Activated CD4-positive, CD25-positive, alpha-beta regulatory T cell treated with anti-CD3 and anti-CD28 coated beads, Interleukin-2, amount 50 U/mL, for 72 hours (primary cell): ENCODE measurements at regions not wholly inside any gene's neighbourhood (a gene's known extent, or its start where the extent isn't known, plus 50 kb on each side); places are given as distances from the start of the nearest gene placed in this dataset.
"Not testable (repeated sequence)": the region's sequence is repeated elsewhere in the genome, so short reads cannot be mapped to it uniquely, and the experiment has no call there.

Experiments
- DNase-seq: peaks from one replicate; pipeline ENCODE4 v3.0.0; 2021

DNA sequence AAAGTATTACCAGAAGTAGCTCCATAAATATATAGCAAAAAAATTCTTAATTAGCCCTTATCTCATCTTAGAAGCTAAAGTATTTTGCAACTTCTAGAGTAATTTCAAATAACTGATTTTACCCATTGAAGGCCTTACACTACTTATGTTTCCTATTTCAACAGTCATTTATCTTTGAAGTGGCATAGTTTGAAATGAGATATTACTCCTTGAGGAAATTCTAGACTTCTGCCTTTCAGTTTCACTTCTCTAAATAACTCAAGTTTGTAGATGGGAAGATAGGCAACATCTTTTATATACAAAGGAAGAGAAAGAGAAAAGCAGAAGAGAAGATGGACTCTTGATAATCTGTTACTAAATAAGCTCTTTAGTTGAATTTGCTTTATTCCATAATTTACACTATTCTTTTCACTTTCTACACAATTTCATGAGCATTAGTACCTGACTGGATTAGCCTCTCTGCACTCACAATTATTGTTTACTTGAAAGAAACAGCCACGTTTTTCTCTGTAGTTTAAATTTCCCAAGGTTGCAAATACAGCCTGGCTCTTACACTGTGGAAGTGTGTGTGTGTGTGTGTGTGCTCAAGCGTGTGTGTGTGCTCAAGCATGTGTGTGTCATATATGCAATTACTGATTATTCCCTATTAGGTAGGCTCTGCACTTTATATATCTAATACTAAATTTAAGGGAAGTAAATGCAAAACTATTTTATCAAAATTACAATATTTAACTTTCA lies 60.6 kb upstream of the EMB start:
- DNase-seq, result no peak

DNA sequence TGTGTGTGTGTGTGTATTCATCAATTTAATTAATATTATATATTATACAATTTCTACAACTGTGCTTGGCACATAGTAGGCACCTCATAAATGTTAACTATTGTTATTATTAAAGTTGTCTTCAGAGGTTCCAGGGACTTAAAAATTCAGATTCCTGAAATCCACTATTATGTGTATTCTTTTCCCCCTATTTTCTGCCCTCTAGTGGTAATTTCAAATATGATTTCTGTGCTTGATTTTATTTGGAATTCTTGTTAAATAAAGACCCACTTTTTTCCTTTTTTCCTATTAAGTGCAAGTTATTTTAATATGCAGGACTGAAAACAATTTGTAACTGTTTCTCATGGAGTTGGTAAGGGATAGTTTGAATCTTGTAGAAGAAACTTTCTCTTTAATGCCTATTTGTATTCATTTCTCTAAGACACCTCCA lies 72.0 kb upstream of the EMB start:
- not testable (repeated sequence) for DNase-seq

DNA sequence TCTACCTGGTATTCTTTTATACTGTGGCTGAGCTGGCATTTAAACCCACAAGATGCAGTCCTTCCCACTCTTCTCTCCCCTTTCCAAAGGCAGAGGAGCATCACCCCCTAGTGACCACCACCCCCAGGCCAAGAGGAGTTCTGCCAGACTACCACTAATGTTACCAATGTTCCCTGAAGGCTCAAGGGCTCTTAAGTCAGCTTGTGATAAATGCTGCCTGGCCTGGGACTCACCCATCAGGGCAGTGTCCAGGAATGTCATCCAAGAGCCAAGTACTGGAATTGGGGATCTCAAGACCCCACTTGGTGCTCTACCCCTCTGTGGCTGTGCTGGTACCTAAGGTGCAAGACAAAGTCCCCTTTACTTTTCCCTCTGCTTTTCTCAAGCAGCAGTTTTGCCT lies 80.0 kb upstream of the EMB start:
- not testable (repeated sequence) for DNase-seq

DNA sequence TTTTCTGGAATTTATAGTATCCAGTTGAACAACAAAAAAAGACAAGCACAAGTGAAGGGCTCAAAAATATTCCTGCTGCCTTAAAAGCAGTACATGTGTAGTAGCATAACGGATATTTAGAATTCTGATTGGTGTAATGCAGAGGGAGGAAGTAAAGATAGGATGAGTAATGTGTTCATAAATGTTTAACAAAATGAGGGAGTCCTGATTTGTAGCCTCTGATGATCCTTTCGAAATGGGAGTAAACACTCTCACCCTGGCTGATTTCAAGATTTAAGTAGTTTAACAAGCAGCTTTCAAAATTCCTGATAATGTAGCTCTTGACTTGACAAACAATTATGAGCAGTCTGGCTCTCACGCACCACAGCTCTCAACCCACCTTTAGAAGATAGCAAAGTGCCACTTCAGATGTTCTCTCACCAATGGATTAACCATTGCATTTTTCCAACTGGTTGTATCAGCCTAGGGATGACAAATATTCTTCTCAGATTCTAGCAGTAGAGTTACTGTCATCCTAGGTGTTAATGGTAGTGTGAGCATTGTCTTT lies 86.5 kb upstream of the EMB start:
- not testable (repeated sequence) for DNase-seq

DNA sequence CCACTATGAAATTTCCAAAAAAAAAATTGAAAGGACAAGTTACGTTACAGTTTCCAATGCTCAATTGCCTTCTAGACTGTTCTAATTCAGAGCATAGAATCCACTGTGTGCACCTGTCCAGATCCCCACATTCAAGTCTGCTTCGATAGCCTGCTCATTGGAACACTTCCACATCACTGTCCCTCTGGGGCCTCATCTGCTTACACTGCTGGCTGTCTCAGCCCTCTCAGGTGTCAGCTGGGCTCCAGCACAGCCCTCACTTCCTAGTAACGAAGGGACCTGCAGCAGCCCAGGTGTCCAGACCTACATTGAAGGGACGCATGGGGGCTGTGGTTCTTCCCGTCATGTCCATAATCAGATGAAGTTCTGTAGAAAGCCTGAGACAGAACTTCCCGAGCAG lies 94.3 kb upstream of the EMB start:
- DNase-seq, result no peak

DNA sequence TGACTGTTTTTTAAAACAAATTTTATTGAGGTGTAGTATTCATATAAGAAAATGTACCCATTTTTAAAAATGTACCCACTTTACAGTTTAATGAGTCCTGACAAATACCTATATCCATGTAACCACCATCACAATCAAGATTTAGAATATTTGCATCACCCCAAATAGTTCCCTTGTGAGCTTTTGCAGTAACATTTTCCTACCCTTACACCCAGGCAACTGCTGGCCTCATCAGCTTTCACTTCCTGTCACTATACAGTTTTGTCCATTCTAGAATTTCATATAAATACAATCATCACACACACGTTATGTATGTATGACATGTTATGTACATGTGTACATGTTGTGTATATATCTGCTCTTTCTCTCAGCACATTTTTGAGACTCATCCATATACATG lies 96.4 kb upstream of the EMB start:
- not testable (repeated sequence) for DNase-seq

DNA sequence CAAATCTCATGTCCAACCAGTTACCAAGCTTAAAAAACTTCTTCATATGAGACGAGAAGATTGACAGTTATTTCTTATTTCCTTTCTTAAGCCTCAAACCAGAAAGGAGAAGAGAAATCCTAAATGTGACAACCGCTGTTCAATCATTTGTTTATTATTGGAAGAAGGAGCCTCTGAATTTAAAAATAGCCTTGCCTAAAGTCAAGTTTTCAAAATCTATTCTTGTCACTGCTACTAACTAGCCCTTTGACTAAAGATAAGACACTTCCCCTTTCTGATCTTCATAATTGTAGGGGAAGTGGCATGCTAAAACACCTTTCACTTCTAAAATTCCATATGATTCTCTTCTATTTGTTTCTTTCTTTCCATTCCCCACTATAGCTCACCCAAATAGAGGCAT lies 106.2 kb upstream of the EMB start:
- no peak for DNase-seq

DNA sequence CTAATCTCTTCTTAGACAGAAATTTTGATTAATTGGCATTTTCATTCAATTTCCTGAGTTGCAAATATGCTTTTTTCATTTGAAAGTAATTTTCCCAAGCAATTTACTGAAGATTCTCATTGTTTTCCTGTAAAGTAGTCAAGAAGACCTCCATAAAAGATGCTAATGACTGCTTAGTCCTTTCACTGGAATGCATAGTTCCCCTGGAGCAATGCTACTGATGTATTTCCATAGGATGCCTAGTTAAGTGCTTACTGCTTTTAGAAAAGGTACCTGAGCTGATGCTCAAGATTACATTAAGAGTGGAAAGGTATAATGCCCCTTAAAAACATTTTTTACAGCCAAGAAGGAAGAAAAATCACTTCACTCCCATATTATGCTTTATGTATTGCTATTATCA lies 109.2 kb upstream of the EMB start:
- DNase-seq, result no peak

DNA sequence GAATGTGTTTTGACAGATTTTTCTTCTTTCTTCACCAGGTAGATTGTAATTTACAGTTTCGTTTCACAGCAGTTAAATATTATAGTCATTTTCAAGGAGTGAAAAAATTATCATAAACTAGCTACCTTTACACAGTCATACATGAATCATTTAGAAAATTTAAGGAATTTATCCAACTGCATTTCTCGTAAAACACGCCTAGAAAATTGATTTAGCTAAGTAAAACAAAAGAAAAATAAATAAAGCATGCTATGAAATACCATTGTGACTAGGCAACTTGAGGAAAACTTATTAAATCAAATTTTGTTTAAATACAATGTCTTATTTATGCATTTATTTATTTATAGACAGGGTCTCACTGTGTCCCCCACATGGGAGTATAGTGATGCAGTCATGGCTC lies 109.9 kb upstream of the EMB start:
- DNase-seq, result no peak

DNA sequence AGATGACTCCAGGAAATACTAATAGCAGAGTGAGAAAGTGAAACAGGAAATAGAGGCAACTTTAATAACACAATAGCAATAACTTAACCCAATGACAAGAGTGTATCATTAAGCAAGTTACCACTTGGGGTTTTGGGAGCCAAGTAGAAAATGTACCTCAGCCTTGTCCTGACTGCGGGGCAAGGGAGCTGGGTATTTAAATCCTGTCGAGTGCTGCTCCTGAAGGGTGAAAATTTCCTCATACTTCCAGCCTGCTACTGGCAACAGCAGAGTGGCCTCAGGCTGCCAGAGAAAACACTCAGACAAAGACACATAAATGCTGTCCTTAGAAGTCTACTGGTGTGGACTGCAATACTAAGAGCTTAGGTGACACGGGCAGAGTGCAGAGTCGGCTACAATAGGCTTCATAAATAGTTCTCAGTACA lies 112.5 kb upstream of the EMB start:
- DNase-seq, result no peak

DNA sequence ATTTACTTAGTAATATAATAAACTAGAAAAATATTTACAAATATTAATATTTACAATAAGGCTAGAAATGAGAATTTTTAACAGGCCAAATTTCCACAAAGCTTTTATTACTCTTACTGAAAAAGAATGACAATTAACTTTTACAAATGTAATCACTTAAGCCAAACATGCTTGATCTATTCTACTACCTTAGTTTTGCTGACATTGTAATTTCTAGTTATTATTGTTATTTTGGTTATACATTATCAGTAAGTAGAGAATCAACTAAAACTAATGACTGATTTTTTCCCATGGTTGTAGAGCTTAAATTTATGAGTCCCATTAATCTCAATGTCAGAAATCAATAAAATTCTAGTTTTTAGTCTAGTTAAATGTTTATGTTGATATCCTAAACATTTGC lies 107.8 kb upstream of the PARP8 start:
- not testable (repeated sequence) for DNase-seq

DNA sequence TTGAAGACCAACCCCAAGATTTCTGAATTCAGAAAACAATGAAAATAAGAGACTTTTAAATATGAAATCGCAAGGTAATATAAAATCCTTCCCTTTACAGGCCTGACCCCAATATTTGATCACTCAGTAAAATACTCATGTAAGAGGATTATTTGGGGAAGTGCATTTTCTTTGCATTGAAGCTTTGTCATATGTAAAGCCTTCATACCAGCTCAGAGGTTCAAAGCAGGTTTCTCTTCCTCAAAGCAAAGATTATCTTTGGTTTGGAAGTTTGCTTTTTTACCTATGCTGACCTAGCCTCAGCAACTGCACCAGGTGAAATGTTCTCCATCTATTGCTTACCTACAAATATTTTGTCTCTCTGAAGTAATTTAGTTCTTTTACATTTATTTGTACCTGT lies 106.5 kb upstream of the PARP8 start:
- no peak for DNase-seq

DNA sequence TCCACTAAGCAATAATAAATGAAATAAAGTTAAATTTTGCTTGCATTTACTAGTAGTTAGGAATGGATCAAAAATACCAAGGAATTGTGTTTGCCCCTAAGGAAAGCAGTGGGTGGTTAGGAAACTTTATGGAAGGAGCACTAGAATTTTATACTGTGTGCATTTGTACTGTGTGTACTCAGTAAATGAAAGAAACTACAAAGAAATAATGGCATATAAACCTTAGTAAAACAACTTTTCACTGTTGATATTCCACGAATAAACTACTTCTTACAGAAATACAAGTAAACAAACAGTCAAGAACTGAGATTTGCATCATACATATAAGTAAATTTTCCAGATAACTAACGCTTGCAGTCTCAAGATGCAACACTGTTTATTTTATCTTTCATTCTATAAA lies 103.7 kb upstream of the PARP8 start:
- DNase-seq, result no peak

DNA sequence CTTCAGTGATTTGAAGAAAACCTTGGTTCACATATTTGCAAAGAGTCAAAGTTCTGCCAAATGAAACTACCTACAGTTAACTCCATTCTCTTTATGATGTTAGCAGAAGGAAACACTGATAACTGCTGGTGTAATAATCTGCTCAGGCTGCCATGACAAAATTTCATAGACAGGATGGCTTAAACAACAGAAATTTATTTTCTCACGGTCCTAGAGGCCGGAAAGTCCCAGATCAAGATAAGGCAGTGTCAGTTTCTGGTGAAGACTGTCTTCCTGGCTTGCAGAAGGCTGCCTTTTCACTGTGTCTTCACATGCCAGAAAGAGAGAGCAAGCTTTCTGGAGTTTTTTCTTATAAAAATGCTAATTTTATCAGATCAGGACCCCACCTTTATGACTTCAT lies 102.4 kb upstream of the PARP8 start:
- DNase-seq, result no peak

DNA sequence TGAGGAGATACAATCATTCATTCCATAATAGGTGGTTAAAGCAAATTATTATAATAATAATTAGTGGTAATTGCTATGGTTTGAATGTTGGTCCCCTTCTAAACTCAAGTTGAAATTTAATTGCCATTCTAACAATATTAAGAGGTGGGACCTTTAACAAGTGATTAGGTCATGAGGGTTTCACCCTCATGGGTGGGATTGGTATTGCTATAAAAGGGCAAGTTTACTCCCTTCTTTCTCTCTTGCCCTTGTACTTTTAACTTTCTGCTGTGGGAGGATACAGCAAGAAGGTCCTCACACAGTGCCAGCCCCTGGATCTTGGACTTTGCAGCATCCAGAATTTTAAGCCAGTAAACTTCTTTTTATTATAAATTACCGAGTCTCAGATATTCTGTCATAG lies 101.9 kb upstream of the PARP8 start:
- DNase-seq, result no peak

DNA sequence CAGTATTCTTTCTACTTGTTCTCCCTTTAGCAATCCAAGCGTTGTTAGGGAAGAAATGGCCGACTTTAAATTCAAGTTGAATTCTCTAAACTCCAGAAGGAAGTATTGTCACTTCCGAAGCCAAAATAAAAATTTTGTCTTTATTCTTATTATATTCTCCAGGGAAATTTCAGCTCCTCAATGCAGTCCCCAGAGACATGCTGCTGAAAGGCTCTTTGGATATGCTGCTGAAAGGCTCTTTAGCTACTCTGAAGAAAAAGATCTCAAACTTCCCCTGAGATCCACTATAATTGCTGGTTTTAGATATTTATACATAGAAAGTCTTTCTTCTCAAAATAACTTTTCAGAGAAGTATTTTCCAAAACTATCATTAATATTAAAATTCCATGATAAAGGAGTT lies 92.3 kb upstream of the PARP8 start:
- no peak for DNase-seq

DNA sequence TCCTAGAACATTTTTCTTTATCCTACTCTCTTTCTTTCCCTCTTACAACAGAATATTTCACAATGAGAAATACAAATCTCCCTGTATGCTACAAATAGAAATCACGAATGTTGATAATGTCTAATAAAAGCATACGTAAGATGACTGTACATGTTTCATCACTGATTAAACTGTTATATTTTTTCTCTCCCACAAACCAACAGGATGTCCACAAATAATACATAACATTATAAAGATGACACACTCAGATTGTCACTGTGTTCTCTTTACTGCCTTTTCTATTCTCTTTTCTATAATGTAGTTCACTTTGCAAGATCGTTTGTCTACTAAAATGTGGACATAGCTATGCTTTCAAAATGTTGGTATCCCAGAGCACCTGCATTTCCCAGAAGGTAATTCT lies 90.7 kb upstream of the PARP8 start:
- no peak for DNase-seq

DNA sequence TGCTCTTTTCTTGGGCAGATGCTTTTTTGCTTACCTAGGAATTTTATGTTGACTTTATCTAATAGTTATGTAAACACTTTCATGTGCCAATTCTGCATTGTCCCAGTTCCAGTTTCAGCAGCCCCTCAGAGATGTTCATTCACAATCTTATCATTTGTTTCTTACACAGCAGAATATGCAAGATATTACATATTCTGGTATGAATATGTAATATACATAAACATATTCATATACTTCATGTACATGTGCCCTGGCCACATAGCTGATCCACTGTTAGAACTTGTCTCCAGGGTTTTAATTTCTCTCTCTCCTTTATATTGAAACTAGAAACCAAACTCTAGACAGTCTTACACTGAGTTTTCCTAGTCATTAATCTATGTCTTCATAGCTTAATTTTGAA lies 90.2 kb upstream of the PARP8 start:
- DNase-seq, result no peak

DNA sequence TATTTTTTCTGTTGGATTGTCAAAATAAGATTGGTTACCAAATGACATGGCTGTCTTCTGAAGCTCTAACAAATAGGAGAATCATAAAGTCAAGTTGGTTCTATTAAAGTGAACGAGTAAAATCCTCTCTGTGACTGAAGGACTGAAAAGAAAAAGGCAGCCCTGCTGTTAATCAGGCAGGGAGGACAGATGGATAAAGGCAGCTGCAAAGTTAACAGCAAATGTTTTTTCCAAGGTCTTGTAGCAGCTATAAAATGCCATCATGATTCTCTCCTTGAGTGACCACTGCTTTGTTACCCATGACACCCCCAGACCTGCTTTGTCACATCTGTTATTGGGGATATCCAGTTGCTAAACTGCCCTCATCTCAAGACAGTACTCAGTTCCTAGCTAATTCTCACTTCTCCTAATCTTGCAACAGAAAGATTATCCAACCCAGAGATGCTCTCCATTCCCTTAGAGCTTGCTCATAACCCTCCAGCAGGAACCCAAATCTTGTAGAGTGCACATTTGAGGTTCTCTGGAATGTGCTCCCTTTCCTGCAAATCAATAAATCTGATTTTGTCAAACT lies 89.7 kb upstream of the PARP8 start:
- no peak for DNase-seq

DNA sequence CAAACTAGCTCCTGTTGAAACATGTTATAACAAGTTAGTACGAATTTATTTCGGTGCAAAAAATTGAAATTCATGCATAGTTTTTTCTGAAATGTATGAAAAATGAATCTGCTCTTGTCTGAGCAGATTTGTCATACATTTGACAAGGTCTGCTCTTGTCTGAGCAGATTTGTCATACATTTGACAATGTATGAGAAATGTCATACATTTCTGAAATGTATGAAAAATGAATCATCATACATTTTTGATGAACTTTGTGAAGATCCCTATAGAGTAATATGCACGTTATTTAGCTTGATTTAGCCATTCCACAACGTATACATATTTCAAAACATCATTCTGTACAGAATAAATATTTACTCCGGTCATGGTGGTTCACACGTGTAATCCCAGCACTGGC lies 85.9 kb upstream of the PARP8 start:
- no peak for DNase-seq

DNA sequence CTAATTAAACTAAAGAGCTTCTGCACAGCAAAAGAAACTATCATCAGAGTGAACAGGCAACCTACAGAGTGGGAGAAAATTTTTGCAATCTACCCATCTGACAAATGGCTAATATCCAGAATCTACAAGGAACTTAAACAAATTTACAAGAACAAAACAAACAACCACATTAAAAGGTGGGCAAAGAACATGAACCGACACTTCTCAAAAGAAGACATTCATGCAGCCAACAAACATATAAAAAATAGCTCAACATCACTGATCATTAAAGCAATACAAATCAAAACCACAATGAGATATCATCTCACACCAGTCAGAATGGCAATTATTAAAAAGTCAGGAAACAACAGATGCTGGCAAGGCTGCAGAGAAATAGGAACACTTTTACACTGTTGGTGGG lies 84.6 kb upstream of the PARP8 start:
- DNase-seq, result not testable (repeated sequence)

DNA sequence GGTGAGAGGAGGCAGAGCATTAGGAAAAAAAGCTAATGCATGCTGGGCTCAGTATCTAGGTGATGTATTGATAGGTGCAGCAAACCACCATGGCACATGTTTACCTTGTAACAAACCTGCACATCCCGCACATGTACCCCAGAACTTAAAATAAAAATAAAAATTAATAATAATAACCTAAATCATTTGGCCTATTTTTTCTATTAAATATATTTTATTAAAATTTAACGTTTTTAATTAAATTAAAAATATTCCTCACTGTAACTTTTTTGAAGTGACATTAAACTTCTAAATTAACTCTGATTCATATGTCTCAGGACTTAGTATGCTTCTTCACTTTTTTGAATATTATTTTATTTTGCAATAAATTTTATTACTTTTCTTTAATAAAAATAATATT lies 83.7 kb upstream of the PARP8 start:
- DNase-seq, result no peak

DNA sequence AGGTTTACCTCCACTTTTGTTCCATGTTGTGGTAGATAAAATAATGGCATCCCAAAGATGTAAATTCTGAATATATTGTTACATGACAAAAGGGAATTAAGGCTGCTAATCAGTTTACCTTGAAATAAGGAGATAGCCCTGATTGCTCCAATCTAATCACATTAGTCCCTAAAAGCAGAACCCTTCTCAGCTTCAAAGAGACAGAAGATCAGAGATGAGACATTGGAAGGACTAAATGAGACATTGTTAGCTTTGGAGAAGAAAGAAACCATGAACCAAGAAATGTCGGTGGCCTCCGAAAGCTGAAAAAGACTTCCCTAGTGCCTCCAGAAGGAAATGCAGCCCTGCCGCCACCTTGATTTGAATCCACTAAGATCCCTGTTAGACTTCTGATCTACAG lies 82.8 kb upstream of the PARP8 start:
- no peak for DNase-seq

DNA sequence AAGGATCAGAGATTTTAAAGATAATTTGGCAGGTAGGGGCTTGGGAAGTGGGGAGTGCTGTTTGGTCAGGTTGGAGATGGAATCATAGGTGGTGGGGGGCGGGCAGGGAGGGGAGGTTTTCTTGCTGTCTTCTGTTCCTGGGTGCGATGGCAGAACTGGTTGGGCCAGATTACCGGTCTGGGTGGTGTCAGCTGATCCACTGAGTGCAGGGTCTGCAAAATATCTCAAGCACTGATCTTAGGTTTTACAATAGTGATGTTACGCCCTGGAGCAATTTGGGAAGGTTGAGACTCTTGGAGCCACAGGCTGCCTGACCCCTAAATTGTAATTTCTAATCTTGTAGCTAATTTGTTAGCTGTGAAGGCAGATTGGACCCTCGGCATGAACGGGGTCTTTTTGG lies 78.0 kb upstream of the PARP8 start:
- DNase-seq, result not testable (repeated sequence)
